Panc1 (cell line): ENCODE measurements at regions not wholly inside any gene's neighbourhood (a gene's known extent, or its start where the extent isn't known, plus 50 kb on each side); places are given as distances from the start of the nearest gene placed in this dataset.

Source experiments
- ATAC-seq: fragments of 200-7000 bp; cut with Tn5 transposase; 2 replicates; pipeline ENCODE4 v1.9.1; 2020; ENCODE audit warnings: mild to moderate bottlenecking, moderate library complexity
- BruUV-seq: library from RNA; stranded (reverse); fragments of 400-500 nt; replicated peaks from 2 replicates; lab custom pipeline; 2021; lab: Mats Ljungman, UMichigan
- CTCF ChIA-PET: fragments of 300-600 bp; sonication (Branson Sonifier 250); formaldehyde crosslinking; loops from one replicate; lab custom pipeline; 2022; ENCODE audit warnings: antibody characterized with exemption; lab: Charles Lee
- POLR2A ChIA-PET: fragments of 300-600 bp; sonication (Branson Sonifier 250); formaldehyde crosslinking; loops from one replicate; lab custom pipeline; 2022; ENCODE audit warnings: antibody characterized with exemption; lab: Charles Lee
- DNase-seq: peaks from one replicate; pipeline ENCODE4 v3.0.0-alpha.2; 2010; ENCODE audit warnings: low read depth, low spot score
- H3K27ac ChIP-seq: 2 replicates; pipeline ENCODE4 v1.5.1; 2011; ENCODE audit warnings: mild to moderate bottlenecking, low read length, inconsistent platforms
- H3K27me3 ChIP-seq: fragments of 200-500 bp; sonication (Bioruptor generic); 2 replicates; pipeline ENCODE4 v1.6.0; 2014; ENCODE audit warnings: low read length, inconsistent platforms; ENCODE audit not compliant: control insufficient read depth, insufficient read depth
- H3K36me3 ChIP-seq: fragments of 200-500 bp; sonication (Bioruptor generic); 2 replicates; pipeline ENCODE4 v1.5.1; 2014; ENCODE audit warnings: inconsistent platforms, mild to moderate bottlenecking, low read length, moderate library complexity; ENCODE audit not compliant: control insufficient read depth, insufficient read depth
- H3K4me1 ChIP-seq: 2 replicates; pipeline ENCODE4 v1.5.1; 2011; ENCODE audit warnings: inconsistent platforms, mild to moderate bottlenecking, low read length, moderate library complexity; ENCODE audit not compliant: control insufficient read depth, insufficient read depth
- H3K4me3 ChIP-seq, 2 experiments: 2 replicates each; pipeline ENCODE4 v1.5.1; 2011 to 2012; ENCODE audit warnings: low read depth in 2 of 2, low read length in 2 of 2, mild to moderate bottlenecking in 2 of 2, inconsistent platforms in 1 of 2, moderate library complexity in 1 of 2
- H3K9me3 ChIP-seq: fragments of 200-500 bp; sonication (Bioruptor generic); 2 replicates; pipeline ENCODE4 v1.5.1; 2014; ENCODE audit warnings: low read depth, mild to moderate bottlenecking, inconsistent platforms, low read length, moderate library complexity; ENCODE audit not compliant: control insufficient read depth, insufficient read depth
- POLR2AphosphoS5 ChIP-seq: IDR thresholded peaks from 2 replicates; pipeline ENCODE4 v1.6.1; 2012; ENCODE audit warnings: mild to moderate bottlenecking, low read depth, low read length, moderate library complexity
- SIN3A ChIP-seq: IDR thresholded peaks from 2 replicates; pipeline ENCODE4 v1.6.1; 2012; ENCODE audit warnings: low read depth, mild to moderate bottlenecking, low read length, moderate library complexity, borderline replicate concordance; ENCODE audit not compliant: insufficient read depth
- TCF7L2 ChIP-seq: IDR thresholded peaks from 2 replicates; pipeline ENCODE4 v1.6.1; 2011; ENCODE audit warnings: mild to moderate bottlenecking, low read depth, low read length, inconsistent platforms
- in situ Hi-C: cut with HindIII; loops from 2 replicates; pipeline ENCODE4 v1.10.0; 2016; ENCODE audit warnings: low sequenced_read_pairs, low pct_unique_long_range_greater_than_20kb
- intact Hi-C: fragments of 100-400 bp; cut with micrococcal nuclease; formaldehyde crosslinking; loops from one replicate; pipeline ENCODE4 v1.10.0; 2022; ENCODE audit not compliant: unreplicated experiment
- TF ChIP-seq, protein P1 (sequence below): fragments of 450-650 bp; IDR thresholded peaks from 2 replicates; pipeline ENCODE4 v1.5.1; 2017; ENCODE audit warnings: mild to moderate bottlenecking
- TF ChIP-seq, protein P2 (sequence below), 2 experiments: IDR thresholded peaks; 2 replicates each; pipeline ENCODE4 v1.6.1; 2011 to 2012; ENCODE audit warnings: low read depth in 2 of 2, control low read depth in 1 of 2, low read length in 1 of 2, mild to moderate bottlenecking in 1 of 2, moderate library complexity in 1 of 2; ENCODE audit not compliant: insufficient read depth in 1 of 2

DNA sequence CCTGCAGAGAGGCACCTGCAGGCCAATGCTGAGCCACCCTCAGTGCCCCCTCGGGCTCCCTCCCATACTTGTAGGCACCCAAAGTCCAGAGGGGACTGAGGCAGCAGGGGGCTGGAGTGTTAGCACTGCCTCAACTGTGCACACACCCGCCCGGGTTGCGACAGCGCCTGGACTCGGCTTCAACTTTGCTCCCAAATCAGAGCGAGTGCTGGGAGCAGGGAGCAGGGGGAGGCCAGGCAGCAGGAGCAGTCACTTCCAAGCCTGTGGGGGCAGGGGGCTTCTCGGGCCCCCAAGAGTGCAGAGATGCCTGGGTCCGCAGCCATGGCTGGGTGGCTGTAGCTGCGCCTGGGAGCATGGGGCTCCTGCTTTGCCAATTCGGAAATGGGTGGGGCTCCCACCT, 79.5 kb downstream of the DISP1 start:
- Histone ChIP-seq H3K4me1 (no peaks in the 10 kb centered on the region; the same call in 1 of the 2 replicates), H3K27ac (no peak overlapping the region), H3K27me3 (no peaks in the 10 kb centered on the region), H3K4me3 (no peak overlapping the region), H3K36me3 (no peaks in the 10 kb centered on the region), H3K9me3 (no peaks in the 10 kb centered on the region)
- BruUV-seq, result no TSS peak
- DNase-seq (no peak), ATAC-seq (no peak)
- CTCF ChIA-PET, result no interaction called here
- in situ Hi-C loops, result no loop called here
- POLR2A ChIA-PET, result no interaction called here
- TF ChIP-seq, protein P1, sequence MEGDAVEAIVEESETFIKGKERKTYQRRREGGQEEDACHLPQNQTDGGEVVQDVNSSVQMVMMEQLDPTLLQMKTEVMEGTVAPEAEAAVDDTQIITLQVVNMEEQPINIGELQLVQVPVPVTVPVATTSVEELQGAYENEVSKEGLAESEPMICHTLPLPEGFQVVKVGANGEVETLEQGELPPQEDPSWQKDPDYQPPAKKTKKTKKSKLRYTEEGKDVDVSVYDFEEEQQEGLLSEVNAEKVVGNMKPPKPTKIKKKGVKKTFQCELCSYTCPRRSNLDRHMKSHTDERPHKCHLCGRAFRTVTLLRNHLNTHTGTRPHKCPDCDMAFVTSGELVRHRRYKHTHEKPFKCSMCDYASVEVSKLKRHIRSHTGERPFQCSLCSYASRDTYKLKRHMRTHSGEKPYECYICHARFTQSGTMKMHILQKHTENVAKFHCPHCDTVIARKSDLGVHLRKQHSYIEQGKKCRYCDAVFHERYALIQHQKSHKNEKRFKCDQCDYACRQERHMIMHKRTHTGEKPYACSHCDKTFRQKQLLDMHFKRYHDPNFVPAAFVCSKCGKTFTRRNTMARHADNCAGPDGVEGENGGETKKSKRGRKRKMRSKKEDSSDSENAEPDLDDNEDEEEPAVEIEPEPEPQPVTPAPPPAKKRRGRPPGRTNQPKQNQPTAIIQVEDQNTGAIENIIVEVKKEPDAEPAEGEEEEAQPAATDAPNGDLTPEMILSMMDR, result no peak
- TF ChIP-seq POLR2AphosphoS5 (no peak), SIN3A (no peak), TCF7L2 (no peak)
- TF ChIP-seq, protein P2, sequence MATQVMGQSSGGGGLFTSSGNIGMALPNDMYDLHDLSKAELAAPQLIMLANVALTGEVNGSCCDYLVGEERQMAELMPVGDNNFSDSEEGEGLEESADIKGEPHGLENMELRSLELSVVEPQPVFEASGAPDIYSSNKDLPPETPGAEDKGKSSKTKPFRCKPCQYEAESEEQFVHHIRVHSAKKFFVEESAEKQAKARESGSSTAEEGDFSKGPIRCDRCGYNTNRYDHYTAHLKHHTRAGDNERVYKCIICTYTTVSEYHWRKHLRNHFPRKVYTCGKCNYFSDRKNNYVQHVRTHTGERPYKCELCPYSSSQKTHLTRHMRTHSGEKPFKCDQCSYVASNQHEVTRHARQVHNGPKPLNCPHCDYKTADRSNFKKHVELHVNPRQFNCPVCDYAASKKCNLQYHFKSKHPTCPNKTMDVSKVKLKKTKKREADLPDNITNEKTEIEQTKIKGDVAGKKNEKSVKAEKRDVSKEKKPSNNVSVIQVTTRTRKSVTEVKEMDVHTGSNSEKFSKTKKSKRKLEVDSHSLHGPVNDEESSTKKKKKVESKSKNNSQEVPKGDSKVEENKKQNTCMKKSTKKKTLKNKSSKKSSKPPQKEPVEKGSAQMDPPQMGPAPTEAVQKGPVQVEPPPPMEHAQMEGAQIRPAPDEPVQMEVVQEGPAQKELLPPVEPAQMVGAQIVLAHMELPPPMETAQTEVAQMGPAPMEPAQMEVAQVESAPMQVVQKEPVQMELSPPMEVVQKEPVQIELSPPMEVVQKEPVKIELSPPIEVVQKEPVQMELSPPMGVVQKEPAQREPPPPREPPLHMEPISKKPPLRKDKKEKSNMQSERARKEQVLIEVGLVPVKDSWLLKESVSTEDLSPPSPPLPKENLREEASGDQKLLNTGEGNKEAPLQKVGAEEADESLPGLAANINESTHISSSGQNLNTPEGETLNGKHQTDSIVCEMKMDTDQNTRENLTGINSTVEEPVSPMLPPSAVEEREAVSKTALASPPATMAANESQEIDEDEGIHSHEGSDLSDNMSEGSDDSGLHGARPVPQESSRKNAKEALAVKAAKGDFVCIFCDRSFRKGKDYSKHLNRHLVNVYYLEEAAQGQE (IDR thresholded peaks at IDR 0.05; ENCODE audit: insufficient read depth in 1 of 2, low read depth in 2 of 2, low read length in 1 of 2), result no peak
- intact Hi-C loops, result no loop called here

DNA sequence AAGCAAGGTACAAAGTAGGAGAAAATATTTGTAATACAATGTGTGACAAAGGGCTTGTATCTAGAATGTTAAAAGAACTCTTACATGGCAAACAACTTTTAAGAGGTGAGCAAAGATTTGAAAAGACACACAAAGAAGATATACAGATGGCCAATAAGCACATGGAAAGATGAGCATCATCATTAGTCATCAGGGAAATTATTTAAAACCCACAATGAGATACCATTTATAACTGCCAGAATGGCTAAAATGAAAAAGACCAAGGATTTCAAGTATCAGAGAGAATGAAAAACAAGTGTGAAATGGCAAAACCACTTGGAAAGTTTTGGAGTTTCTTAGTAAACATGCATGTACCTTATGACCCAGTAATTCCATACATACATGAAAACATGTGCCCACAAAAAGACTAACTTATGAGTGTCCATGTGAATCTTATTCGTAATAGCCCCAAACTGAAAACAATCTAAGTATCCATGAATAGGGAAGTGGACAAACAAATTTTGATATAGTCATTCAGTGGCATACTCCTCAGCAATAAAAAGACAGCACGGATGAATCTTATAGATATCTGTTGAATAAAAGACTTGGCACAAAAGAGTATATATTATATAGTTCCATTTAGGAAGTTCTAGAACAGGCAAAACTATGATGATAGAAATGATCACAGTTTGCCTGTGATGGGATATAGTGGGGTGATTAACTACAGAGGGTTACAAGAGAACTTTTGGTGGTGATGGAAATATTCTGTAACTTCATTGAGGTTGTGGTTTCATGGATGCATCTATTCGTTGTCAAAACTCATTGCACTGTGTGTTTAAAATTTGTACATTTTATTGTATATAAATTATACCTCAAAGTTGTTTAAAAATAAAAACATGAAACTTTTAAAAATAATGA, 82.0 kb downstream of the DISP1 start:
- CTCF ChIA-PET, result no interaction called here
- Histone ChIP-seq H3K4me3 (peak overlapping the region in 1 of 2 experiments; percentile 25; a peak in 2 of 4 replicates), H3K27ac (no peak overlapping the region), H3K9me3 (no peaks in the 10 kb centered on the region), H3K27me3 (no peaks in the 10 kb centered on the region), H3K4me1 (no peaks in the 10 kb centered on the region; the same call in 1 of the 2 replicates), H3K36me3 (no peaks in the 10 kb centered on the region)
- intact Hi-C loops (no loop called here), in situ Hi-C loops (no loop called here)
- TF ChIP-seq, protein P1, result no peak
- no peak for TF ChIP-seq TCF7L2
- TF ChIP-seq, protein P2 (IDR thresholded peaks at IDR 0.05; ENCODE audit: insufficient read depth in 1 of 2, low read depth in 2 of 2, low read length in 1 of 2), result no peak
- TF ChIP-seq SIN3A, result no peak
- TF ChIP-seq POLR2AphosphoS5, result no peak
- ATAC-seq (no peak), DNase-seq (no peak)
- POLR2A ChIA-PET, result no interaction called here
- no TSS peak for BruUV-seq
